GM18870 (cell line): ENCODE measurements at regions not wholly inside any gene's neighbourhood (a gene's known extent, or its start where the extent isn't known, plus 50 kb on each side); places are given as distances from the start of the nearest gene placed in this dataset.

Experiments
- ATAC-seq: cut with Tn5 transposase; IDR thresholded peaks from one replicate; pipeline ENCODE4 v1.9.1; 2021; ENCODE audit warnings: moderate library complexity; ENCODE audit not compliant: unreplicated experiment

DNA sequence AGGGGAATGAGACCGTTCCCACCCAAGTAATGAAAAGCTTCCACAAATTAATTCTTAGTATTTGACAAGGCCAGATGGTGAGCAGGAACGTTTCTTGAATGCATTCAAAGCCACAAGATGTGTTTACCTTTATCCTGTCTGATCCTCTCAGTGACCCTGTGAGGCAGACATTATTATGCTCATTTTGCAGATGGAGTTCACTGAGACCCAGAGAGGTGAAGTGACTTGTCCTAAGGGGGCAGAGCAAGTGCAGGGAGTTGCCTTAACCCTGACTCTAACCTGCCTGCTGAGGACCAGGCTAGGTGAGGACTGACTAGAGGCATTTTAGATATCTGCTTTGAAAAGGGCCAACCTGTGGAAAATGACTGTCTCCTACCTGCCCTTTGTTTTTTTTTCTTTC is 156.7 kb downstream of the HAPSTR1 start:
- ATAC-seq, result no peak

DNA sequence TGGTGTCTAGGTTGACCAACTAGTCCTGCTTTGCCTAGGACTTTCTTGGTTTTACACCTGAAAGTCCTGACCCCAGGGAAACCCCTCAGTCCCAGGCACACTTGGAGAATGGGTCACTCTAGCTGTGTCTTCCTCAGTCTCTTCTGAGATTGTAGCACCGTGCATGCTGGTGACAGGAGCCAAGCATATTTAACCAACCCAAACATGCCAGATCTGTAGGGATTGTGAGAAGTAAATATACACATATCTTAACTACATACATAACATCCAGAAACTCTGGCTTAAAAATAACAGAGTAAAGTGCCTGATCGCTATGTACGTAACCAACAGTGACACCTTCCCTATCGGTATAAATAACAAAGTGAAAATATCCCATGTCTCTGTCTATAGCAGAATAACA is 158.1 kb downstream of the HAPSTR1 start:
- no peak for ATAC-seq

DNA sequence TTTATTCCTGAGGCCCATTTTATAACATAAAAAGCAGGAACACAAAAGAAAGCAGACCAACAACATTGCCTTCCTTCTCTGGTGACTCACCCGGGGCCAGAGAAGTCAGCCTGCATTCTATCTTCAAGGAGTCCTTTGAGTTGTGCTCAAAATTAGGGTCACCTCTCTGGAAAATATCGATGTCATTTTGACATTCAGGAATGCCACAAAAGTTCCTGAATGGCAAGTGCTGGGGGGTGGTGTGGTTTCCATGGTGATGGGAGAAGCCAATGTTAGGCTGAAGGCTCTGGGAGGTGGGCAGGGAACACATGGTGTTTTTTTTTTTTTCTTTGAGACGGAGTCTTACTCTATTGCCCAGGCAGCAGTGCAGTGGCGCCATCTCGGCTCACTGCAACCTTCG is 159.6 kb downstream of the HAPSTR1 start:
- ATAC-seq, result no peak

DNA sequence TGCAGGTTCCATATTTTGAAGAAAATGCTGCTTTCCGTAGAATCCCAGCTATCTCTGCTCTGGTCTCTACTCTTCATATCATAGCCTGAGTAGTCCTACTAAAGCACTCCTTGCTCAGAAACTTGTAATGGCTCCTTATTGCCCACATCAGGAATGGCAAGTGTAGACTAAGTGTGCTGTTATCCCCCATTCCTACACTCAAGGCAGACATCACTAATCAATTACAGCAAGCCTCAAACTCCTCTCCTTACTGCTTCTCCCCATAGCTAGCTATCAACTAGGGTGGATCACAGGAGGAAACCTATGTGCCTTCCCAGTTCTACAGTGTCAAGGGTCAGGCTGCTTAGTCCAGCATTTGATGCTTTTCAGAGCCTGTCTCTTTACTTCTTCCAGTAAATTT is 163.4 kb downstream of the HAPSTR1 start:
- ATAC-seq, result no peak

DNA sequence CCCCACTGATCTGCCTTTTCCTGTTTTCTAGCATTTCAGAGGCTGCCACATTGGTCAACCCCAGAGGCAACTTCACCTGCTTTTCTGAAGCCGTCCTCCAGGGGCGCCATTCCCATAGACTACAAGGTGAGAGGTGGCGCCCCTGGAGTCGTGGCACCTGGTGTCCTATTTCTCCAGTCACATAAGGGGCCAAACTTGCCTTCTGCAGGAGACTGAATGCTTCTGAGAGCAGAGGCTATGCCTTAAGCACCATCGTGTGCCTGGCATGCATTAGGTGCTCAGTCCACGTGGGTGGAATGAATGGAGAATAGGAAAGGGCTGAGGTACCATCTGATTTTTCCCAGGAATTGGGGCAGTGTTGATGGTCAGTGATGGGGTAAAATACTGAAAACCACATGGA is 164.8 kb downstream of the HAPSTR1 start:
- ATAC-seq, result no peak

DNA sequence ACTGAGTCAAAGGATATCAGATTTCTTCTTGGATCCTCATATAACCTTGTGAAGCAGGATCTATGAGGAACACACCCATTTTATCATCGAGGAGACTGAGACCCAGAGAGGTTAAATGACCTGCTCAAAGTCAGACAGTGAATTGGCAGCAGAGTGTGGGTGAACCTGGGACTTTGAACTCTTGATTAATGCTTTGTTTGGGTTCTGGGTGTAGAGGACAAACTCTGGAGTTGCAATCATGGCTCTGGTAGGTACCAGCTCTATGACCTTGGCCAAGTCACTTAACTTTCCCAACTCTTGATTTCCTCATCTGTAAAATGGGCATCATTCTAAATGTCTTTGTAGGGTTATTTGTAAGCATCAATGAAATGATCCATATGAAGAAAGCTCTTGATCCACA is 166.4 kb downstream of the HAPSTR1 start:
- ATAC-seq, result no peak

DNA sequence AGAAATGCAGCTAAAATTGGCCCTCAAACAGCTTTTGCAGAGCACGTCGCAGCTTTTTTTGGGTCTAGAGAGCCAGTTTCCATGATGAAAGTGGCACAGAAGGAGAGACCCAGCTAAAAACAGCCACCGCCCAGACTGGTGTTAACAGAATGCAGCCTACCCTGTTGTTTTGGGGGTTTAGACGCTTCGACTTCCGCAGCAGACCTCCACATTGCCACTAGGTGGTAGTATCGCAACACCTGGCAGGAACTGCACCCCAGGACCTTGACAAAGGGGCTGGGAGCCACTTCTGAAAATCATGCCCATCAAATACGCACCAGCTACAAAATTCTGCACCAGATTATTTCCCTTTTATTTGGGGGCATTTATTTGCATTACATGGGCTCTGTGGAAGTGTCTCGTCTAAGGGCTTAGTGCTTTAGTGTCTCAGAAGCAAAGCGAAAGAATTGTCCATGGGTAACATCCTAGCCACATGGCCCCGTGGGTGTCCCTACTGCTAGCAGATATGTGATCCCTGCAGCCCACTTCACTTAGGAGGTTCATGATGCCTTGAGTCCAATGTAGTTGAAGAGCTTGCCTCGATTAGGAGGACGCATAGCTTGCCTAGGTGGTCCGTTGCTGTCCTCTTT is 167.1 kb downstream of the HAPSTR1 start:
- ATAC-seq, result no peak

DNA sequence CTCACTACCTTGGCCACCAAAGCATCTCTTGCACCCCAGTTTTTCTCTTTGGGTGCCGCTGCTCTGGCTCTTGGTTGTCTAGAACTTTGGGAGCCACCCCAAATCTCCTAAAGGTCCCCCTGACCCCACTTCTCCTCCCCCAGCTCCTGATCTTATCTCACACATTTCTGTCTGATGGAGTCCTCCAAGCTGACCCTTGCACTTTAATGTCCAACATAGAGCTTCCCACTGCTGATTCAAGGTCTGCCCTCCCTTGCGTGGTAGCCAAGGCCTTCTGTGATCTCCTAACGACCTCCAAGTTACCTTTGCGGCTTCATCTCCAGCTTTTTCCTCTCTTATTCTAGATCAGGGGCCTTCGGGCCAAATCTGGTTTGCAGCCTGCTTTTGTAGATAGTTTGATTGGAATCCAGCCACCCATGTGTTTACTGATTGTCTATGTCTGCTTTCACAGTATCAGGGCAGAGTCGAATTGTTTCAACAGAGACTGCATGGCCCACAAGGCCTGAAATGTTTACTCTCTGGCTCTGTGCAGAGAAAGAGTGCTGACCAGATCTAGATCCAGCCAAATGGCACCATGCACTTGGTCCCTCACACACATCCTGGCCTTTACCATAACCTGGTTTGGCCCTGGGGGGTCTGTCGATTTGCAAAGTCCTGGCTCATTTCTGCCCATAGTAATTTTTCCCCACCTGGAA is 168.6 kb downstream of the HAPSTR1 start:
- ATAC-seq, result no peak

DNA sequence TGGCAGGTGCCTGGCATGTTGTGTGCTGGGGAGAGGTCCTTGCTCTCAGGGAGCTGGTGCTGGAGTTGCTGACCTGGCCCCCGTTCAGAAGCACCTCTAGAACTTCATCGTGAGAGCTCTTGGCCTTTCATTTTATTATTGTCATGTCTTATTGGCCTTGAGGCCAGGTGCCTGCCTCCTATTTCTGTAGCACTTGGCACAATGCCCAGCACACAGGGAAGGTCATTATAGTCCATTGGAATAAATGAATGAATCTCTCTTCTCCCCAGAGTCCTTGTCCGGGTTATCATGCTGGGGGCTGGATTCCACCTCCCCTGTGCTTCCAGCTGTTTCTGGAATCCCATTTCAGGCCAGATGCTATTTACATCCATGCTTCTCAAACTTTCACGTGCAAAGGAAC is 169.2 kb downstream of the HAPSTR1 start:
- ATAC-seq, result no peak

DNA sequence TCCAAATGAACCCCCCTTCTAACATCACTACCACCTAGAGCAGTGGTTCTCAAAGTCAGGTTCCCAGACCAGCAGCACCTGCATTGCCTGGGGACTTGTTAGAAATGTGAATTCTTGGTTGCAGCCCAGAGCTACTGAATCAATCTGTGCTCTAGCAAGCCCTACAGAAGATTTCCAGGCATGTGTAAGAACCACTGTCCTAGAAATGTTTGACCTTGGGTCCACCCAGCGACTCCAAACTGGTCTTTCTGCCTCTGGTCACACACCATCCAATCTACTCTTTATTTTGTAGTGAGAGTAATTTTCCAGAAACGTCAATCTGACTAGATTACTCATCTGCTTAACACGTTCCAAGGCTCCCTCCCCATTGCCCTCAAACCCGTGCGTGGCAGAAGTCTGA is 169.9 kb downstream of the HAPSTR1 start:
- no peak for ATAC-seq

DNA sequence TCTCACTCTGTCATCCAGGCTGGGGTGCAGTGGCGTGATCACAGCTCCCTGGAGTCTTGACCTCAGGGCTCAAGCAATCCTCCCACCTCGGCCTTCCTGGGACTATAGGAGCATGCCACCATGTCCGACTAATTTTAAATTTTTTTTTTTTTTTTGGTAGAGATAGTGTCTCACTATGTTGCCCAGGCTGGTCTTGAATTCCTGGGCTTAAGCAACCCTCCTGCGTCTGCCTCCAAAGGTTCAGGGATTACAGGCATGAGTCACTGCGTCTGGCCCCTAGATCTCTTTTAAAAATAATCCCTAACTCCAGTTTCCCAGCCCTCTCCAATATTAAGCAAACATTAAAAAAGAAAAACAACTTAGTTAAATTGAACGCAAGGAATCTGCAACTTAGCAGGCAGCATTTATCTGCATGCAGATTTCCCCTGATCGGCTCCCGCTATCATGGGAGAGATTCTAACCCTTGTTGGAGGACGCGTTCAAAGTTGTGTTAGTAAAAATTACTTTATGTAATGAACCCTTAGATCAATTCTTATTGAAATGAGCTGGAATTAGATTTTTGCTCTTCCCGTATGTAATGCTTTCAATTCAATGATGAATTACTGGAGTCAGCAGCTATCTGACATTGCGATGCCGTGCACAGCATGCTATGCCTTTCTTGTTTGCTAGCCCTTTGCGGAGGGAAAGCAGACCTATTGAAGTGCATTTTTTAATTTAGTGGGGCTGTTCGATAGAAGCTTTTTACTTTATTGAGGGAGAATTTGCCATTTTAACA is 171.7 kb downstream of the HAPSTR1 start:
- ATAC-seq, result no peak

DNA sequence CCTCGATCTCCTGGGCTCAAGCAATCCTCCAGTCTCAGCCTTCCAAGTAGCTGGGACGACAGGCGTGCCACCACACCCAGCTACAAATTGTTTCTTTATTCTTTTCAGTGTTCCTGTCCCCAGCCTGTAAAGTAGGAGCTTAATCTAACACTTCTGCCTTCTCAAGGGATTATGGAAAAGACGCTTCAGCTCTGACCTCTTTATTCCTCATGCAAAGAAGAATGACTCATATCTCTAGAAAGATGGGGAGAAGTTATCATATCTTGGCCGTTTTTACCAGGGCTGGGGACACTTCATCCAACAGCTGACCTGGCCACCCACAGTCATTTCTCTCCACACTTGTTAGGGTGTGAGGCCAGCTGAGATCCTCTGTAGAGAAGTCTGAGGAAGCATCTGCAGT is 172.6 kb downstream of the HAPSTR1 start:
- no peak for ATAC-seq

DNA sequence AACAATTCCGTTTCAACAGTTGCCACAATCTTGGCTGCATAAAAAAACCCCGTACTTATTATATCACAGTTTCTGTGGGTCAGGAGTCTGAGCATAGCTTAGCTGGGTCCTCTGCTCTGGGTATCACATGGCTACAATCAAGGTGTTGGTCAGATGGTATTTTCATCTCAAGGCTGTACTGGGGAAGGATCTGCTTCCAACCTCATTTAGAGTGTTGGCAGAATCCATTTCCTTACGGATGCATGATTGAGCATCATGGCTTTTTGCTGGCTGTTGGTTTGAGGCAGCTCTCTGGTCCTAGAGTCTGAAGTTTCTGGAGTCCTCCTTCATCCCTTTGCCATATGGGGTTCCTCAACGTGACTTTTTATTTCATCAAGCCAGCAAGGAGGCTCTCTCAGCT is 177.0 kb downstream of the HAPSTR1 start:
- no peak for ATAC-seq

DNA sequence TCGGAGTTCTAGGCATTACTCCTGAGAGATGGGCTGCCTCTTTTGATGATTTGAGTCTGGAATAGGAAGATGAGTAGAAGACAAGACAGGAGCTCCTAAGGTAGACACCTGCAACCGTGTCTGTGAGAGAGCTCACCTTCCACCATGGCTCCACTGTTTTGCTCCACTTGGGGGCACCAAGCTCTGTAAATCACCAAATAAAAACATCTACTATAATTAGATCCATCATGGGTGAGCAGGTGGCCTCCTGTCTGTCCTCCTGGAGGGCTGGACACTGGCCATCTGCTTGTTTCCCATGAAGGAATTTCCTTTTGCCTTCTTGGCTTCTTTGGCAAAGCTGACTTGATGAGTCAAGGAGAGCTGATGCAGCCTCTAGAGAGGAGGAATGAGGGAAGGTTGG is 179.0 kb downstream of the HAPSTR1 start:
- ATAC-seq, result no peak

DNA sequence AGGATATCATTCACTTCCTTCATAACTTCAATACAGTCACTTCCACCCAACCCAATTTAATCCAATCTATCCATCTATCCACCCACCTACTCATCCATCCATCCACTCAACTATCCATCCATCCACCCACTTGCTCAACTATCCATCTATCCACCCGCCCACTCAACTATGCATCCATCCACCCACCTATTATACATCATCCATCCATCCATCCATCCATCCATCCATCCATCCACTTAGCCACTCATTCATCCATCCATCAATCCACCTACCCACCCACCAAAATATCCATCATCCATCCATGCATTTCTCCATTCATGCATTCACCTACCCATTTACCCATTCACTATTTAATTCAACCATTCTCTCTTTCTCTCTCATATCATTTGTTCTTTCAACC is 179.5 kb downstream of the HAPSTR1 start:
- no peak for ATAC-seq

DNA sequence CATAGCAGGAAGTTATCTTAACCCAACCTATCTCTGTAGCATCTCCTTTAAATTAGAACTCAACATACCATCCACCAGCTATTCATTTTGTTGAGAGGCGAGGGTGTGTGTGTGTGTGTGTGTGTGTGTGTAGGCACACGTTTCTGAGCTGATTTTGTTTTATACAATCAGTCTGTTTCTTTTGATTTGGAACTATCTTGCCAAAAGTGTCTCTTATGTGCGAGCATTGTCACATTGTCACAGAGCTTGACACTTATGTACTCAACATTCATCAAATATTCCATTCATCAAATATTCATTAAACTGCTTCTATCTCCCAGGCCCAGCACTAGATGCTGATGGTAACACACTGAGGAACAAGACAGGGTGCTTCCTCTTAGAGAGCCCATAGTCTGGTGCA is 180.4 kb downstream of the HAPSTR1 start:
- ATAC-seq, result no peak

DNA sequence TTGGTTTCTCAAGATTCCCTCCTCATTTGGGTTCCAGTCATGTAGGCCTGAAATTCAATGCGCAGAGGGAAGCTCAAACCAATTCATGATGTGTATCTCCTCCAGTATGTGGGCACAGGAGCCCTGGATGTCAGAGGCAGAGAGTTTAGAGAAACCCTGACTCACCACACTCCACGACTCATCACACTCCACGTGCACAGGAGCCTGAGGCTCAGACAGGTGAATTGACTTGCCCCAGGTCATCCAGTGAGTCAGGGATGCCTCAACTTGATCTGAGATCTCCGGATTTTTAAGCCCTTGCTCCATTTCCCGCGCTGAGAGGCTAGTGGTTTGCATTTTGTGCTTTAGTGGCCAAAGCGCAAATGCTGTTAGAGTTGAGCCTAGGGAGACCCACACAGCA is 183.9 kb downstream of the HAPSTR1 start:
- no peak for ATAC-seq

DNA sequence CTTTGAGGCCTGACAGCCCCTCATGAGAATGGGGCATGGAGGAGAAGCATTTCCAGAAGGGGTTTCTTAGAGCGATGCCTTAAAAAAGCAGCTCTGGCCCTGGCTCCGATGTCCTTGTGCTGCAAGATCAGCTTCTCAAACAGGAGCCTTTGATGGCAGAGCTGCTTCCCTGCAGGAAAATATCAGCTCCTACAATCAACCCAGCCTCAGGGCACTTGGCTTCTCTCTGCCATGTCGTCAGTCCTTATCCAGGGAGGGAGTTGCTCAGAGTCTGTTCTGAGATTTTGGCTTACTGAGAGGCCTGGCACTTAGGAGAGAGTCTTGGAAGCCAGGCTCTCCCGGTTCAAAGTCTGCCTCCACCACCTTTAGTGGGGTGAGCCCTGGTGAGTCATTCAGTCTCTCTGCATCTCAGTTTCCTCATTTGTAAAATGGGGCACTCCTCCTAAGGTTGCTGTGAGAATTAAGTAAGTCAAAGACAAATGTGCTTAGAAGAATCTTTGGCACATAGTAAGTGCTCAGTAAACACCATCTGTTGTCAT is 184.4 kb downstream of the HAPSTR1 start:
- no peak for ATAC-seq

DNA sequence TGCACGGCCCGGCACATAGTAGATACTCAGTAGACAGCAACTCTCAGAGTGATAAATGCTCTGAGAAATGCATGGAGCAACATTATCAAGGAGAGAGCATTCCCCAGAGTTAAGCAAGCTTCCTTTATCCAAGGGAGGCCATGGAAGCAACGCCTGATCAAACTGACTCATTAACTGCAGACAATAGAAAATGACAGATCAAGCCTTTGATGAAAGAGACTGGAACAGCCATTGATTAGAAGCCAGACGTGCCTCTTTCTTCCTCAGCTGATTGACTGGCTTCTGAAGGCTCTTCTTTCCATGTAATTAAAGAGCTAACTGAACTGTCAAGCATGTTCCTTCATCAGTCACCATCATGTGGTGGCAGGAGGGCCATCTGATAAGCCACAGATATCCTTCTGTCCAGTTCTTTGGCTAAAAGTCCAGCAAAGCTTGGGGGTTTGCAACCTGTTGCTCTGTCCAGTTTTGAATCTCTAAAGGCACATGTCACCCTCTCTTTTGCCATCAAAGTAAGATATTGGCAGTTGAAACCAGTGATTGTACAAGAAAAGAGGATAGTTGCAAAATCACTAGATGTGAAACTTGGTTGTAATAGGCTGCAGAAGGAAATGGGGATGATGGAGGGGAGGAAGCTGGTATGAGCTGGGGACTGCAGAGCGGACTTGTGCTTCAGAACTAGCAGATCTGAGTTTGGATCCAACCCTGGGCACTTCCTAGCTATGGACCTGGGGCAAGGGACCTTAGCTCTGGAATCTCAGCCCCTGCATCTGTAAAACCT is 188.0 kb downstream of the HAPSTR1 start:
- ATAC-seq, result no peak

DNA sequence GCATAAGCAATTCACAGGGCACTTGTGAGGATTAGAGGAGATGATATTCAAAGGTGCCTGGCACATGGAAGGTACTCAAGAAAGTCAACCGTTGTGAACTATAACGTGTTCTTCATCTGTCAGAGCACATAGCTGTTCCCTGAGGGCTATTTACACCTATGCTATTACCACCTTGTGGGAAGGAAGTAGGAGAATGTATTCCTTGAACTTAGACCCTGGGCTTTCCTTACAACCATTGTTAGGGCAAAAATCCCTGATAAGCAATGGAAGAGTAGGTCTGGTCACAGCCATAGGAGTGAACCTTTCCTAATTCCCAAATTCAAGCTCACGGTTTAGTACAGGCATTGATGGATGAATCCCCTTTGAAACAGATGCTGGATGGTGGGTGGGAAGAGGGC is 188.6 kb downstream of the HAPSTR1 start:
- no peak for ATAC-seq

DNA sequence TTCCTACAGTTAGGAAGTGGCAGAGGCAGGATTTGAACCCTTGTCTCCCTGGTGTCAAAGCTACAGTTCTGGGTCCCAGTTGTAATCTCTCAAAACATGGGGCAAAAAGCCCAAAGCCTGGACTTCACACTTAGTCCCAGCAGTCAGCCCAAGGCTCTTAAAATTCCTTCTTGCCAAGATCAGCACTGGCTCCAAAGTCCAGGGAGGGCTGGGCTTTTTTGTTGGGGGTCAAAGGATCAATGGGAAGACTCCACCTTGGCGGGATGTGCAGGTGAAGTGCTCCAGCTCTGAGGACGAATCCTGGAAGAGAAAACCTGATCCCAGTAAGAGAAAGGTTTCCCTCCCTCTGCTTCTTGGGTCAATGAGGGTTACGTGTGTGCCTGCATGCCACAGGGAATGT is 195.5 kb downstream of the HAPSTR1 start:
- no peak for ATAC-seq
